Muscle of back (tissue), 3 donors: ENCODE measurements at regions not wholly inside any gene's neighbourhood (a gene's known extent, or its start where the extent isn't known, plus 50 kb on each side); places are given as distances from the start of the nearest gene placed in this dataset.
"Not testable (repeated sequence)": the region's sequence is repeated elsewhere in the genome, so short reads cannot be mapped to it uniquely, and the experiment has no call there.

ENCODE experiments used
- DNase-seq, 3 donors: peaks; one replicate each; pipeline versions ENCODE4 v3.0.0 to v3.0.0-alpha.2; 2013

DNA sequence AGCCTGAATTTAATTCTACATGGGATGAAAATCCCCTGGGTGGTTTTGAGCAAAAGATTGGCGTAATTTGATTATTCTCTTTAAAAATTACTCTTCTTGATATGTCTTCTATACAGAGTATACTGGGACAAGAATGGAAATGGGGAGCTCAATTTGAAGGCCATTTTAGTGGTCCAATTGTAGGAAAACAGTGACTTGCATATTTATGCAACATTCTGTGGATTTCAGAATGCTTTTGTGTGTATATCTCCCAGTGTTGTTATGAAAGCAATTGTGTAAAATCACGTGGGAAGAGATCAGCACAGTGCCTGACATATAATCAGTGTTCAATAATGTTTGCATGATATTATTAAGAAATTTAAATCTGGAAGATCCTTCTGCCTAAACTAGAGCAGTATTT, 575.9 kb upstream of the PBX1 start:
- DNase-seq: no peak

DNA sequence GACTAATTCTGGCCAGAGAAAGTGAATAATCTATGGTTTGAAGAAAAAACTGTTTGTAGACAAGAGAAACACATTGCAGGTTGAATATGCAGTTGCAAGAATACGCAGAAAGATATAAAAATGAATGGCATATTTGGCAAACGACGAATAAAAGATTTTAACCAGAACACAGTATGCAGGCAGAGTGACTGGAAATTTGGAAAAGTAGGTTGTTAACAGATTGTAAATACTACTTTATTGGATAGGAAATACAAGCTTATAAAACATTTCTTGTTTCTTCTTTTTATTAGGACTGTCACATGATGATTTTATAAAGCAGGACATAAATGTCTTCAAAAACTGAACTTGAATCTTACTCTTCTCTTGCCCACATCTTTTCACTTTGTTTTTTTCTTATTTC, 573.3 kb upstream of the PBX1 start:
- DNase-seq: no peak

DNA sequence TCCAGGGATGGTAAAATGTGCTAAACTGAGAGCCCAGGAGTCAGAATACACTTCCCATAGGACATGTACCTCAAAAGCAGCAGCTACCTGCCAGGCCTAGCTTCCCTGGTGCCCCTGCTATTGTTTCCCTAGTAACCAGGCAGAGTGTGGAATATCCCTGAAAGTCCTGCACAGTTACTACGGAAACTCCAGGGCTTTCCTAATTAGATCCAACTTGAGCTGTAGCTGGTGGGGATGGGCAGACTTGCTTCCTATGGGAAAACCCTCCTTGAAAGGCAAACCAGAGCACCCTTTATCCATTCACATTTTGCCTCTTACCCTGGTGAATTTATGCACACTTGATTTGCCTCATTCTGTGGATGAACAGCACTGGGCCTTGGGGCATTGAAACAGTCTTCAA, 559.9 kb upstream of the PBX1 start:
- DNase-seq: no peak

DNA sequence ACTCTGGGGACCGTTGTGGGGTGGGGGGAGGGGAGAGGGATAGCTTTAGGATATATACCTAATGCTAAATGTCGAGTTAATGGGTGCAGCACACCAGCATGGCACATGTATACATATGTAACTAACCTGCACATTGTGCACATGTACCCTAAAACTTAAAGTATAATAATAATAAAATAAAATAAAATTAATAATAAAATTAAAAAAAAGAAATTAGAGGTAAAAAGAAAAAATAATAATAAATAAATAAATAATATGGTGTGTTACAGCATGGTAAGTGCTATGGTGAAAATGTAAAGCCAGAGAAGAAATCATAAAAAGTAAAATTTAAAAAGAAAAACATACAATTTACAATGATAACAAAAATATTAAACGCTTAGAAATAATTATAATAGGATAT, 552.8 kb upstream of the PBX1 start:
- DNase-seq: not testable (repeated sequence)

DNA sequence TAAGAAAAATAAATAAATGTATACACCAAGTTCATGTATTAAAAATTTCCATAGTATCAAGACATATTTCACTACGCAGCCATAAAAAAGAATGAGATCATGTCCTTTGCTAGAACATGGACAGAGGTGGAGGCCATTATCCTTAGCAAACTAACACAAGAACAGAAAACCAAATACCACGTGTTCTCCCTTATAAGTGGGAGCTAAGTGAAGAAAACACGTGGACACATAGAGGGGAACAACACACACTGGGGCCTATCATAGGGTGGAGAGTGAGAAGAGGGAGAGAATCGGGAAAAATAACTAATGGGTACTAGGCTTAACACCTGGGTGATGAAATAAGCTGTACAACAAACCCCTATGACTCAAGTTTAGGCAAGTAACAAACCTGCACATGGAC, 552.4 kb upstream of the PBX1 start:
- no peak for DNase-seq

DNA sequence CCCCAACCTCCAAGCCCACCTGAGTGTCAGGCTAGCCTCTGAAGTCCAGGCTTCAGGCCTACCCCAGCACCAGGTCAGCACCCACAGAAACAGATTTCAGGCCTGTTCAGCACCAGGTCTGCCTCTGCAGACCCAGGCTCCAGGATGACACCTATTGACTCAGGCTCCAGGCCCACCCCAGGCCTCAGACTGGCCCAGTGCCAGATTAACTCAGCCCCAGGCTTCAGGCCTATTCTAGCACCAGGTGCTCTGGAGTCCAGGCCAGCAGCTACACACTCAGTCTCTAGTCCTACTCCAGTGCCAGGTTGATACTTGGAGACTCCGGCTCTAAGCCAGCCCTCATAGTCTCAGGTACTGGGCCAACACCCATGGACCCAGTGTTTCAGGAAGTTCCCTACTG, 541.7 kb upstream of the PBX1 start:
- no peak for DNase-seq

DNA sequence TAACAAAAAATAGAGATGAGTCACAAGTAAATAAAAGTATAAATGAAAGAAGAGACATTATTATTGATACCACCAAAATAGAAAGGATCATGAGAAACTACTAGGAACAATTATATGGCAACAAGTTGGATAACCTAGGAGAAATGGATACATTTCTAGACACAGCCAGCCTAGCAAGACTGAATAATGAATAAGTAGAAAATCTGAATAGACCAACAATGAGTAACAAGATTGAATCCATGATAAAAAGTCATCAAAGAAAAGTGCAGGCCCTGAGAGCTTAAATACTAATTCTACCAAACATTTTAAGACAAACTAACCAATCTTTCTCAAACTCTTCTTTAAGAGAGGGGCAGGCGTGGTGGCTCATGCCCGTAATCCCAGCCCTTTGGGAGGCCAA, 538.6 kb upstream of the PBX1 start:
- DNase-seq: no peak

DNA sequence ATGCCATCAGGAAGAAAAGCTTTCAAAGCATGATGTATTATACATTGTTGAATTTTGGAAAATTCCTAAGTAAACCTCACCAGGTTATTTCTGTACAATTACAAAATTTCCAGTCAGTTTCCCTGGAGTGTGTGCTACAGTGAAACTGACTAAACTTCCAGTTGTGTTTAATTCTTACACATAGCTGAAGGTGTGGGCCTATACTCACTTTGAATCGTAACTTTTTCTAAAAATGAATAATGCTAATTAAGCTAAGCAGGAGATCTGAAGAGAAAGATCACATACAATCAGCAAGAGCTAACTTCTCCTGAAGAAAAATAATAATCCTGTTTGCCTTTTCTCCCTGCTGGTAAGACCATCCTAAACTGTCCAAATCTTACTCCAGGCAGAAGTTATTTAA, 537.2 kb upstream of the PBX1 start:
- no peak for DNase-seq

DNA sequence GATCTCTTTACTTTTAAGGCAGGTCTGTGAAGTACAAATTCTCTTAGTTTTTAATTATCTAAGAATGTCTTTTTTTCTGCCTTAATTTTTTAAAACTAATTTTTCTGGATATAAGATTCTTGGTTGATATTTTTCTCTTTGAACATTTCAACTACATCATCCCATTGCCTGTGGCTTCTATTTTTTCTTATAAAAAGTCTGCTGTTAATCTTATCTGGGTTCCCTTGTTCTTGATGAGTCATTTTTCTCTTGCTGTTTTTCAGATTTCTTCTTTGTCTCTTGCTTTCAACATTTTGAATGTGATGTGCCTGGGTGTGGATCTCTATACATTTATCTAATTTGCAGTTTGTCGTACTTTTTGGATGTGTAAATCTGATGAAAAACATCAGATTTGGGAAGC, 525.2 kb upstream of the PBX1 start:
- DNase-seq: no peak

DNA sequence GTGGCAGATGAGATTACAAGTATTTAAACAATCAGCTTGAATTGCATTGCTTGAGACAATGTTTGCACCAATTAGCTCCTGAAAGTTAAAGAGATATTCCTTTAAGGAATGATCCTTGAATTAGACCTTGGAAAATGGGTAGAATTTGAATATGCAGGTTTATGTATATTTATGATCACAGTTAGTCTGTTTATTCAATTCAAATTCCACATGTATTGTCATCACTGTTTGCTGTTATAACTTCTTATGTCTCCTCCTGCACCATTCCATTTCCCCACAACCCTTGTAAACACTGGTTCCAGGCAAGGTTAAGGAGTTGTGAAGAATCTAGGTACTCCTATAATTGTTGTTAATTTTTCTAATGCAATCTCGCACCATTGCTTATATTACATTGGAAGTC, 518.2 kb upstream of the PBX1 start:
- DNase-seq: no peak

DNA sequence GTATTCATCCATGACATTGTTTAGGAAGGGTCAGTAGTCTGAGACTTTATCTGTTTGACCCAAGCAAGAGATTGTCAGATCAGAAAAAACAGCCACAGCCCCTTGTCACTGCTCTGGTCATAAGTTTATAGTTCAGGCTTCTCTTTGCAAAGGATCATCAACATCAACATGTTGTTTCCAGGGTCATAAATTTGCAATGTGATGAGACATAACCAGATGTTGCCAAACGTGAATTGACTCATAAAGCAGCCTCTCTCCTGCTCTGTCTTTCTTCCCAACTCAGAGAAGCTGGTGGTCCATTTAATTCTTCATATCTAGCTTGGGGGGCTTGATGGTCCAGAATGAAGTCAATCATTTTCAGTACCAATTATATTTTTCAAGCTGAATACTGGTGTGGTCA, 507.2 kb upstream of the PBX1 start:
- no peak for DNase-seq

DNA sequence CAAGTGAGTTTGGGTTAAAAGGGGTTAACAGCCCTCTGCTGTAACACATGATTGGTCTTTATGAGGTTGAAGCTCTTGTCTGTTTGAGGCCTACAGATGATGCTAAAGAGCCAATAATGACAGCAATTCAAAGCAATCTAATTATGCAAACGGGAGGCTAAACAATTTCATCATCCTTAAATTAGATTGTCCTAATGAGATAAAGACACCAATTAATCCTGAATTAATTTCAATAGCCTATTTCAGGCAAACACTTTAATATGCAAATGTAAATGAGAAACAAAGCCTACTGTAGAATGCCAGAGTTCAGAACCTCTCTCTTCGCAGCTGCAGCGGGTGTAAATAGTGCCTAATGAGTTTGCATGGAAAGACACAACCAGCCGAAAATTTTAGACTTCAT, 504.7 kb upstream of the PBX1 start:
- no peak for DNase-seq

DNA sequence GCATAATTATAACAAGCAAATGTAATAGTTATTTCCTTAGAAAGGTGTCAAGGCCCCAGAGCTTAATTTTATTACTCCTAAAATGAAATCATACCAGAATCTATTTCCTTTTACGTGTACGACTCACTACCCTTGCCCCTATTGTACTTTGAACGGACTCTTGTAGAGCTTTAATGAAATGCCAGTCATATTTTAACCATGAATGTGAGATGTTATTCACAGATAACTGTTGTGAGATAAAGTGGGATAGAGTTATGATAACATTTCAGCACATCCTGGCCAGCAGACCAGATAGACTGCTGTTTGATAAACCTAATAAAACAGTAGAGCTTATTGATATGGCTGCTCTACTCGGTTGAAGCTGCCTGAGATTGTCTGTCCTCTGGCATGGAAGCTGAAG, 500.8 kb upstream of the PBX1 start:
- DNase-seq: peak in 1 of 3 donors; percentile 7

DNA sequence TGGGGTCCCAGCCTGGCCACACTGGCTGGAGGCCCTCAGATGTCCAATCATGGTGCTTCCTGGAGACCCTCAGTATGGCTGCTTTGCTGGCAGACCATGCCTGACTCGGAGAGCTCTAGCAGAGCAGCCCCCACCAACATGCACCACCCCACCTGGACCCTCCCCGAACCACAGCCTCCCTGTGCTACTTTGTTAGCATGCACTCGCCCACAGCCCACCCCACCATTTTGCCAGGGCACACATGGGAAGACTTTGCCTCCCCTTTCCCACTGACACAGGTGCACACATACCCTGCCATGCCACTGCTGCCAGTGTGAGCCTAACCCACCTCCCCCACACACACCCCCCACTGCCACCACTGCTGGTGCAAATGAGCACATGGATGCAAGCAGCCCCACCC, 497.5 kb upstream of the PBX1 start:
- DNase-seq: no peak

DNA sequence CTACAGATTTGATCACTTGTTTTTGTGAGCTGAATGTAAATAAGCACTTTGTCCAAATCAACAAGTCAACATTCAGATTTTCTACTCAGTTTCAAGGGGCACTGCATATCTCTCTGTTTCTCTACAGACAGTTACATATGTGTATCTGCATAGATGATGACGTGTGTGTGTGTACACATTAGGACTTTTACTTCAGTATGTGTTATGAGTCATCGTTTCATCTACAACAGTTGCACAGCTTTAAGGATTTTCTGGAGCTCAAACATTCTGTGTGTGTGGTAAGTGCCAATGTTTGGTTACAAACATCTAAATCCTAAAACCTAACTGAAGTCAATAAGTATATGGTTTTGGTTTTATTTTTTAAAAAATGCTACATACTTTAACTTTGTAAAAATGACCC, 494.5 kb upstream of the PBX1 start:
- no peak for DNase-seq

DNA sequence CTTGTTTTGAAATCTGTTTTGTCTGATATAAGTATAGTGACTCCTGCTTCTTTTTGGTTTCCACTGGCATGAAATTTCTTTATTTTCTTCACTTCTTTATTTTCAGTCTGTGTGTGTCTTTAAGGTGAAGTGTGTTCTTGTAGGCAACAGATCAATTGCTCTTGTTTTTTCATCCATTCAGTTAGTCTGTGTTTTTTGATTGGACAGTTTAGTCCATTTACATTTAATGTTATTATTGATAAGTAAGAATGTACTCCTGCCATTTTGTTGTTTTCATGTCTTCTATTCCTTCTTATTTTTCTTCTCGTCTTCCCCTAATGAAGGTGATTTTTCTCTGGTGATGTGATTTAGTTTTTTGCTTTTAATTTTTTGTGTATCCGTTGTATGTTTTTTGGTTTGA, 487.7 kb upstream of the PBX1 start:
- DNase-seq: no peak

DNA sequence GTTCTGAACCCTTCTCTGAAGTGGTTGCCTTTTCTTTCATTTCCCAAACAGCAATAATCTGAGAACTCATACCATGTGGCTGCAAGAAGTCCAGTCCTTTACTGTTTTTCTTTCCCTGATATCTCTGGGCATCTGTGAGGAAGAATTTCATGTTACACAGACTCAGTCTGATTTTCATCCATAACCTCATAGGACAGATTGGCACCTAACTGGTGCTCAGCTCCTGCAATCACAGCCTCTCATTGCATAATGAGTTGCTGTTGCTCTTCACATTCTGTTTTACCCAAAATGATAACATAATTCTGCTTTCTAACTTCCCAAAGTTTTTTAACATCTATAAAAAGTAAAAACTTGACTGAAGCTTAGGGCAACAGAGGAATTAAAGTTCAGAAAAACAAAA, 472.2 kb upstream of the PBX1 start:
- no peak for DNase-seq

DNA sequence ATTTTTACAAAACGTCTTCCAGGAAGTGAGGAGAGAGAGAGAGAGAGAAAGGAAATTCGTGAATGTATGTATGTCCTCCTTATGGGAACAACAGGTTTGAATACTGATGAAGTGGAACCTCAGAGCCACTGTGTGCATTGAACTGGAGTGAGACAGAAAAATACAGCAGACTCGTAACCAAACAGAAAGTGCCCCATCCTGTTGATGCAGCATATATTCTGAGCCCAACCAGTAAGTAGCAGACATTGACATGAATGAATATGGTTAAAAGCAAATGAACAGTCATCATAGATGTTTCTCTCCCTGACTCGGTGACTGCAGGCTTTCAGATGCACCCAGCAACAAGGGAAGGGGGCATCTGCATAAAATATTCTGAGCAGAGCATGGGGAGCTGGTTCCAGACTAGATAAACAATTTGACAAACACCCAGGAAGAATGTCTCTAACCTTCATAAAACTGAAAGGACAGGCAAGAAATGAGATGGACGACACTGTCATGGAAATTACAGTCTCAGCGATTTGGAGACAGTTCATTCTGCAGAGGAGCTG, 471.0 kb upstream of the PBX1 start:
- no peak for DNase-seq

DNA sequence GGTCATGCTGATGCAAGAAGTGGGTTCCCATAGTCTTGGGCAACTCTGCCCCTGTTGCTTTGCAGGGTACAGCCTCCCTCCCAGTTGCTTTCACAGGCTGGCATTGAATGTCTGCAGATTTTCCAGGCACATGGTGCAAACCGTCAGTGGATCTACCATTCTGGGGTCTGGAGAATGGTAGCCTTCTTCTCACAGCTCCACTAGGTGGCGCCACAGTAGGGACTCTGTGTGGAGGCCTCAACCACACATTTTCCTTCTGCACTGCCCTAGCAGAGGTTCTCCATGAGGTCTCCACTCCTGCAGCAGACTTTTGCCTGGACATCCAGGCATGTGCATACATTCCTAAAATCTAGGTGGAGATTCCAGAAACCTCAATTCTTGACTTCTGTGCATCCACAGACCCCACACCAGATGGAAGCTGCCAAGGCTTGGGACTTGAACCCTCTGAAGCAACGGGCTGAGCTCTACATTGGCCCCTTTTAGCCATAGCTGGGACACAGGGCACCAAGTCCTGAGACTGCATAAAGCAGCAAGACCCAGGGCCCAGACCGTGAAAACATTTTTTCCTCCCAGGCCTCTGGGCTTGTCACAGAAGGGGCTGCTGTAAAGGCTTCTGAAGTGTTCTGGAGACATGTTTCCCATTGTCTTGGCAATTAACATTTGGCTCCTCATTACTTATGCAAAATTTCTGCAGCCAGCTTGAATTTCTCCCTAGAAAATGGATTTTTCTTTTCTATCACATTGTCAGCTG, 466.2 kb upstream of the PBX1 start:
- DNase-seq: no peak

DNA sequence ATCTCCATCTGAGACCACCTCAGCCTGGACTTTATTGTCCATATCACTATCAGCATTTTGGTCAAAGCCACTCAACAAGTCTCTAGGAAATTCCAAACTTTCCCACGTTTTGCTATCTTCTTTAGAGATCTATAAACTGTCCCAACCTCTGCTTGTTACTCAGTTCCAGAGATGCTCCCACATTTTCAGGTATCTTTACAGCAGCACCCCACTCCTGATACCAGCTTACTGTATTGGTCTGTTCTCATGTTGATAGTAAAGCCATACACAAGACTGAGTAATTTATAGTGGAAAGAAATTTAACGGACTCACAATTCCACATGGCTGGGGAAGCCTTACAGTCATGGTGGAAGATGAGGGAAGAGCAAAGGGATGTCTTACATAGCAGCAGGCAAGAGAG, 465.4 kb upstream of the PBX1 start:
- no peak for DNase-seq

DNA sequence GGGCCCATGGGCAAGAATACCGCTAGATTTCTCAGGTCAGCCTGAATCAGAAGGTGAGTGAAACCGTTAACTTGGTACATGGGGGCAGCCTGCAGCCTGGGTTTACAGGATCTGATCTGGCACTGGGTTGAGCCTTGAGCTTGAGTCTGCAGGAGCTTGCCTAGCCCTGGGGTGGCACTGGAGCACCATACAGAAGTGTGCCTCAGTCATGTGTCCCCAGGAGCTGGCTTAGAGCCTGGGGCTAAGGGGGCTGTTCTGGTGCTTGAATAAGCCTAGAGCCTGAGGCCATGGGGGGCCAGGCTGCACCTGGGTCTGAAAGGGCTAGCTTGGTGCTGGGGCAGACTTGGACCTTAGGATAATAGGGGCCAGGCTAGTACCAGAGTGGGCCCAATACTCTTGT, 457.2 kb upstream of the PBX1 start:
- DNase-seq: no peak

DNA sequence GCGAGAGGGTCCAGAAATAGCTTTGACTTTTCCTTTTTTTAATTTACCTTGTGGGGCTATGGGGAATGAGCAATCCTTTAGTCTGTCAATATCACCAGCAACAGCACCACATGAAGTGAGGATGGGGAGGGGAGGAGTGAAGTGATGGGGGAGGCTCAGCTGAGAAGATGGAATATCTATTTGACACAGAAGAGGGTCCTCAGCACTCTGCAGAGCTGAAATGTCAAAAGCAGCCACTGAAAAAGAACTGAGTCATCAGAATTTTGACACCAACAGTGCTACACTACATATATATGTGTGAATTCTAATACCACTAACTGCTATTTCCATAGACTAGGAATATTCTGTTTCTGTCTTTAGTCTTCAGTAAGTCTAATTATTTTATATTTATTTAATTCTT, 427.0 kb upstream of the PBX1 start:
- no peak for DNase-seq

DNA sequence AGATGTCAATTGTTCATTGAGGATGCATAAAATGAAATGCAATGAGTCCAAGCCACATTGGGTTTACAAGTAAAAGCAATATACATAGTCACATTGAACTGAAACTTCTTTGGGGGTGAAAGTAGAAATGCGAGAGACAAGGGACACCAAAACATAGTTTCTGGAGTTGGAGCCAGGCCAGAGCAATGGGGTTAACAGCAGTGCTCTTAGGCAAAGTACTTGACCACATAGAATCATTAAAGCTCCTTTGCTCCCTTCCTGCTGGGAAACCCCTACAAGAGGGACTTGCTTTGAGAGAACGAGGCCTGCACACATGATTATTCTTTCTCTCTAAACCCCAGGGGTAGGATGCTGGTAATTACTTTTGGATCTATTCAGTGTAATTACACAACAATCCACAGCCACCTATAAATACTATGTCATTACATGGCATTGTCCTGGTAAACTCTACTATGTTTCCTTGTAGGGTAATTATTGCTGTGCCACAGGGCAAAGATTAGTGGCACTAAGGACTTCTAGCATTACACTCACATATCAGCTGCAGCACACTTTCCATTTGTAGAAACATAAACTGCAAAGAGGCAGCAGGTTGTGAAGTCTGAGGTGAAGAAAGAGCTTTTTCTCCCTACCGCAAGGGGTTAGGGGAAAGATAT, 421.6 kb upstream of the PBX1 start:
- no peak for DNase-seq

DNA sequence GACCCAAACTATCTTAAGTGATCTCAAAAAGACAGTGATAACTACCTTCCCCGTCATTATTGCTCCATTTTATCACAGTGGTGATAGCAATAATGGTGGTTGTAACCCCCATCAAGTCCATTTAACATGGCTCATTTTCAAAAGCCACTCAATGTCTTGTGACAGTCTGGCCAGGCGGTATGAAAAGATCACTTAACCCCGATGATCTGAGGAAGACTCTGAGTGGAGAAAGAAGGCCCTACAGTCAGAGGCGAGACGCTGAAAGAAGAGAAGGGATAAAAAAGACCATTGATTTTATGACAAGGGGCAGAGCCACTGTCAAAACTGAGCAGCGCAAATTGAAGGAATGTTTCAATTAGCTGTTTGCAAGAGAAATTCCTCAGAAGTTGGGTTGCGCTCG, 417.2 kb upstream of the PBX1 start:
- DNase-seq: no peak
